ENCODE measurements at regions not wholly inside any gene's neighbourhood (a gene's known extent, or its start where the extent isn't known, plus 50 kb on each side); places are given as distances from the start of the nearest gene placed in this dataset.

- intact Hi-C loops (cut with DNase I): no loop called here
- Histone ChIP-seq H3K36me3 (no peaks in the 10 kb centered on the region), H3K27me3 (no peaks in the 10 kb centered on the region), H3K4me1 (no peaks in the 10 kb centered on the region), H3K9me3 (no peaks in the 10 kb centered on the region), H3K27ac (no peak overlapping the region), H3K4me3 (no peak overlapping the region)
- DNase-seq (ENCODE audit: extremely low spot score in 2 of 2): no peak
- no peak for TF ChIP-seq POLR2A (IDR thresholded peaks at IDR 0.05)
- TF ChIP-seq CTCF (IDR thresholded peaks at IDR 0.05): no peak
- TF ChIP-seq POLR2AphosphoS5 (IDR thresholded peaks at IDR 0.05; ENCODE audit: insufficient read depth in 1 of 2, low read depth in 1 of 2): no peak
Observed at GRCh38 chr4:182083671-182084410, 159.4 kb upstream of the TENM3 start.

- intact Hi-C loops (cut with DNase I): no loop called here
Observed at GRCh38 chr4:182085051-182085480, 158.1 kb upstream of the TENM3 start.

DNA sequence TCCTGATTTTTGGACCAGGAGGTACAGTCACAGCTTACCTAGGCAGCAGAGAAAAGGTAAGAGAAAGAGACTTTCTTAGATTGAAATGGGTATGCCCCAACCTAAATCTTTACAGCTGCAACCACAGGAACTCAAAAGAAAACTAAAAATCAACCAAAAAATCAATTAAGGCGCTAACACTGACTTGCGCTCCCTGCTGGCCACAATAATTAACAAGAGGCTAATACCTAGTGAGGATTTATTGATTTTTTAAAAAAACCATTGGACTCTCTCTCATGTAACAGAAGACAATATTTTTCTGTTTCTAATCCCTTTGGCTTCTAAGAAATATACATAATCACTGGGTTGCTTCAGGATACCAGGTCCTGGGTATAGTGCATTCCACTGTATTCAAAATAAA is 153.9 kb upstream of the TENM3 start:
- no peak for TF ChIP-seq CTCF (IDR thresholded peaks at IDR 0.05)
- TF ChIP-seq POLR2A (IDR thresholded peaks at IDR 0.05): no peak
- TF ChIP-seq POLR2AphosphoS5 (IDR thresholded peaks at IDR 0.05; ENCODE audit: insufficient read depth in 1 of 2, low read depth in 1 of 2): no peak
- Histone ChIP-seq H3K4me1 (no peaks in the 10 kb centered on the region), H3K27ac (no peak overlapping the region), H3K27me3 (no peaks in the 10 kb centered on the region), H3K36me3 (no peaks in the 10 kb centered on the region), H3K9me3 (no peaks in the 10 kb centered on the region), H3K4me3 (no peak overlapping the region)
- no peak for DNase-seq (ENCODE audit: extremely low spot score in 2 of 2)
- intact Hi-C loops (cut with DNase I): no loop called here

More at GRCh38 chr4:182085051-182085480, 158.1 kb upstream of the TENM3 start:
- Histone ChIP-seq H3K27me3 (no peaks in the 10 kb centered on the region), H3K4me3 (no peak overlapping the region), H3K27ac (no peak overlapping the region), H3K36me3 (no peaks in the 10 kb centered on the region), H3K4me1 (no peaks in the 10 kb centered on the region), H3K9me3 (no peaks in the 10 kb centered on the region)
- DNase-seq (ENCODE audit: extremely low spot score in 2 of 2): no peak
- TF ChIP-seq CTCF (IDR thresholded peaks at IDR 0.05): no peak
- no peak for TF ChIP-seq POLR2AphosphoS5 (IDR thresholded peaks at IDR 0.05; ENCODE audit: insufficient read depth in 1 of 2, low read depth in 1 of 2)
- no peak for TF ChIP-seq POLR2A (IDR thresholded peaks at IDR 0.05)

DNA sequence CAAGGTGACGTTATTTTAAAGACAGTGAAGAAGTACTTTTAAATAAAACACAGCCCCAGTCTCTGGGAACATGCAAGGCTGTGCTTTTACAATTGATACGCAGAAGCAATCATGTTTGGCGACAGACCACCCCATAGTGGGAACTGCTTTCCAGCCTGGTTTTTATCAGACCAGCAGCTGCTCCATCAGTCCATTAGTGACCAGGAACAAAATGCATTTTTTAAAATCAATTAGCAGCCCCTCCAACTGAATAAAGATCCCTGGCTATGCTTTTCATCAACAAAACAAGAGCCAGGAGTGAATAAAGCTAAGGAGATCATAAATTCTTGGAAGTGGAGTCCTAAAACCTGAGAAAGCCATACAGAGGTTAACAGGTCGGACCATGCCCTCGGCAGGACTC is 153.0 kb upstream of the TENM3 start:
- no peak for DNase-seq (ENCODE audit: extremely low spot score in 2 of 2)
- TF ChIP-seq CTCF (IDR thresholded peaks at IDR 0.05) (no peak), POLR2AphosphoS5 (IDR thresholded peaks at IDR 0.05; ENCODE audit: insufficient read depth in 1 of 2, low read depth in 1 of 2) (no peak), POLR2A (IDR thresholded peaks at IDR 0.05) (no peak)
- intact Hi-C loops (cut with DNase I): no loop called here

GRCh38 chr4:182091128-182091527 is 152.1 kb upstream of the TENM3 start:
- Histone ChIP-seq H3K27me3 (no peaks in the 10 kb centered on the region), H3K4me3 (no peak overlapping the region), H3K27ac (no peak overlapping the region), H3K9me3 (no peaks in the 10 kb centered on the region), H3K4me1 (no peaks in the 10 kb centered on the region), H3K36me3 (no peaks in the 10 kb centered on the region)
- no peak for TF ChIP-seq CTCF (IDR thresholded peaks at IDR 0.05)
- no peak for TF ChIP-seq POLR2AphosphoS5 (IDR thresholded peaks at IDR 0.05; ENCODE audit: insufficient read depth in 1 of 2, low read depth in 1 of 2)
- no peak for TF ChIP-seq POLR2A (IDR thresholded peaks at IDR 0.05)
- DNase-seq (ENCODE audit: extremely low spot score in 2 of 2): no peak
- intact Hi-C loops (cut with DNase I): no loop called here

More for the DNA sequence above, 153.0 kb upstream of the TENM3 start:
- Histone ChIP-seq H3K4me1 (no peaks in the 10 kb centered on the region), H3K36me3 (no peaks in the 10 kb centered on the region), H3K27ac (no peak overlapping the region), H3K9me3 (no peaks in the 10 kb centered on the region), H3K27me3 (no peaks in the 10 kb centered on the region), H3K4me3 (no peak overlapping the region)

Data from vagina (tissue), 2 donors.